Tibial nerve (tissue), 4 donors: ENCODE measurements at regions not wholly inside any gene's neighbourhood (a gene's known extent, or its start where the extent isn't known, plus 50 kb on each side); places are given as distances from the start of the nearest gene placed in this dataset.

ENCODE experiments used
- DNase-seq, 2 donors: peaks; one replicate each; pipeline ENCODE4 v3.0.0-alpha.2; 2019; ENCODE audit warnings: low spot score in 2 of 2
- H3K27ac ChIP-seq, 4 donors: fragments of 200-600 bp; sonication (generic) in 3 of 4; one replicate each; pipeline ENCODE4 v1.5.1; 2017 to 2019; ENCODE audit warnings: mild to moderate bottlenecking in 1 of 4
- H3K27me3 ChIP-seq, 2 donors: fragments of 200-600 bp; sonication (generic) in 1 of 2; one replicate each; pipeline versions ENCODE4 v1.5.1 to v1.6.0; 2017 to 2019
- H3K36me3 ChIP-seq, 3 donors: fragments of 200-600 bp; sonication (generic); one replicate each; pipeline ENCODE4 v1.5.1; 2018 to 2019
- H3K4me1 ChIP-seq, 4 donors: fragments of 200-600 bp; sonication (generic) in 3 of 4; one replicate each; pipeline ENCODE4 v1.5.1; 2017 to 2019
- H3K4me3 ChIP-seq, 4 donors: fragments of 200-600 bp; sonication (generic) in 3 of 4; one replicate each; pipeline ENCODE4 v1.5.1; 2017 to 2019; ENCODE audit warnings: mild to moderate bottlenecking in 1 of 4, moderate library complexity in 1 of 4
- H3K9me3 ChIP-seq, 4 donors: fragments of 200-600 bp; sonication (generic) in 3 of 4; one replicate each; pipeline ENCODE4 v1.5.1; 2017 to 2019
- CTCF ChIP-seq, 5 experiments: fragments of 200-600 bp in 3 of 5; fragments of 450-650 bp in 2 of 5; sonication (generic) in 3 of 5; IDR thresholded peaks; one replicate each; pipeline ENCODE4 v1.5.1; 2016 to 2019; ENCODE audit warnings: antibody characterized with exemption in 5 of 5, mild to moderate bottlenecking in 3 of 5, moderate library complexity in 2 of 5
- EP300 ChIP-seq, 2 donors: sonication (generic); formaldehyde crosslinking; IDR thresholded peaks; one replicate each; pipeline ENCODE4 v1.6.1; 2017; ENCODE audit warnings: antibody characterized with exemption in 2 of 2, mild to moderate bottlenecking in 1 of 2
- POLR2A ChIP-seq, 2 donors: fragments of 450-650 bp; IDR thresholded peaks; one replicate each; pipeline ENCODE4 v1.6.1; 2017; ENCODE audit warnings: antibody characterized with exemption in 2 of 2, mild to moderate bottlenecking in 2 of 2, moderate library complexity in 2 of 2
- WGBS, 2 donors: methylation state at CpG; one replicate each; pipeline ENCODE4 v1.1.5; 2018; 5-methylcytosine and 5-hydroxymethylcytosine counted together

- no peak for DNase-seq
- WGBS, 2 donors, result 75 to 76% methylated on average over 3 of the region's 3 CpGs
- H3K27me3 ChIP-seq, result no peaks in the 10 kb centered on the region
- H3K27ac ChIP-seq, result no peak overlapping the region
- TF ChIP-seq EP300 (IDR thresholded peaks at IDR 0.05), result no peak
- TF ChIP-seq POLR2A (IDR thresholded peaks at IDR 0.05), result no peak
- no peak for TF ChIP-seq CTCF (IDR thresholded peaks at IDR 0.05)
- no peaks in the 10 kb centered on the region for H3K4me1 ChIP-seq
- H3K36me3 ChIP-seq, result no peaks in the 10 kb centered on the region
- H3K4me3 ChIP-seq, result no peak overlapping the region
- H3K9me3 ChIP-seq, result no peaks in the 10 kb centered on the region
Observed at GRCh38 chr2:146532509-146533147, 1312.2 kb upstream of the ACVR2A start.

- Histone ChIP-seq H3K27me3 (no peaks in the 10 kb centered on the region), H3K27ac (no peak overlapping the region), H3K4me3 (no peak overlapping the region), H3K9me3 (no peaks in the 10 kb centered on the region), H3K4me1 (no peaks in the 10 kb centered on the region), H3K36me3 (no peaks in the 10 kb centered on the region)
- WGBS, 2 donors, result 89 to 95% methylated on average over 3 of the region's 3 CpGs
- TF ChIP-seq POLR2A (IDR thresholded peaks at IDR 0.05), result no peak
- TF ChIP-seq EP300 (IDR thresholded peaks at IDR 0.05), result no peak
- TF ChIP-seq CTCF (IDR thresholded peaks at IDR 0.05), result no peak
- DNase-seq, result no peak
Observed at GRCh38 chr2:146532009-146532408, 1312.8 kb upstream of the ACVR2A start.

DNA sequence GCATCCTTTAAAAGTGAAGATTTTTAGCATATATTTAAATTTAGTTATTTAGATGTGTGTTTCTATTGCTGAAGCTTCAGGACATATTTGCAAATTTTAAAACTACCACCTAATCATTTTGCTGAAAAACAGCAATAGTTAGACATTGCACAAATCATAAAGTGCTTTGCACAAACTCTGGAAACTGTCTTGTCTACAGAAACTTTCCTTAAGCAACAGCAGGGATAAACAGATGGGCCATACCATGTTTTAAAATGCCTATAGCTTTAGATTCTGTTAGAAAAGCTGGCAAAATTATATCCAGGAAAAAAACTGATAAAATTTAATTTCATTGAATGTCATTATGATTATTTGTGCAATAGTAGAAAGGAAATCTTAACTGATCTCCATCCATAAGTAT, 1313.9 kb upstream of the ACVR2A start:
- DNase-seq, result no peak
- Histone ChIP-seq H3K4me3 (no peak overlapping the region), H3K36me3 (no peaks in the 10 kb centered on the region), H3K27ac (no peak overlapping the region), H3K9me3 (no peaks in the 10 kb centered on the region), H3K27me3 (no peaks in the 10 kb centered on the region), H3K4me1 (no peaks in the 10 kb centered on the region)
- no peak for TF ChIP-seq CTCF (IDR thresholded peaks at IDR 0.05)
- TF ChIP-seq EP300 (IDR thresholded peaks at IDR 0.05), result no peak
- TF ChIP-seq POLR2A (IDR thresholded peaks at IDR 0.05), result no peak

GRCh38 chr2:146527166-146527565, 1317.7 kb upstream of the ACVR2A start:
- Histone ChIP-seq H3K4me3 (no peak overlapping the region), H3K9me3 (no peaks in the 10 kb centered on the region), H3K4me1 (no peaks in the 10 kb centered on the region), H3K36me3 (no peaks in the 10 kb centered on the region), H3K27me3 (no peaks in the 10 kb centered on the region), H3K27ac (no peak overlapping the region)
- TF ChIP-seq EP300 (IDR thresholded peaks at IDR 0.05) (no peak), POLR2A (IDR thresholded peaks at IDR 0.05) (no peak), CTCF (IDR thresholded peaks at IDR 0.05) (no peak)
- DNase-seq, result no peak

- 35 to 54% methylated on average over 1 of the region's 1 CpG for WGBS, 2 donors
- TF ChIP-seq CTCF (IDR thresholded peaks at IDR 0.05) (peak in 4 of 5 experiments; percentile 14 to 38 (median 26)), EP300 (IDR thresholded peaks at IDR 0.05) (no peak)
- DNase-seq, result no peak
- no peaks in the 10 kb centered on the region for H3K27me3 ChIP-seq
- H3K9me3 ChIP-seq, result no peaks in the 10 kb centered on the region
- H3K4me1 ChIP-seq, result no peaks in the 10 kb centered on the region
- H3K27ac ChIP-seq, result no peak overlapping the region
- H3K4me3 ChIP-seq, result no peak overlapping the region
- no peaks in the 10 kb centered on the region for H3K36me3 ChIP-seq
Observed at GRCh38 chr2:146523196-146523595, 1321.6 kb upstream of the ACVR2A start.
